HG03139 (cell line): ENCODE measurements at regions not wholly inside any gene's neighbourhood (a gene's known extent, or its start where the extent isn't known, plus 50 kb on each side); places are given as distances from the start of the nearest gene placed in this dataset.

Experiments used
- ATAC-seq: cut with Tn5 transposase; IDR thresholded peaks from one replicate; pipeline ENCODE4 v1.9.1; 2021; ENCODE audit not compliant: unreplicated experiment

DNA sequence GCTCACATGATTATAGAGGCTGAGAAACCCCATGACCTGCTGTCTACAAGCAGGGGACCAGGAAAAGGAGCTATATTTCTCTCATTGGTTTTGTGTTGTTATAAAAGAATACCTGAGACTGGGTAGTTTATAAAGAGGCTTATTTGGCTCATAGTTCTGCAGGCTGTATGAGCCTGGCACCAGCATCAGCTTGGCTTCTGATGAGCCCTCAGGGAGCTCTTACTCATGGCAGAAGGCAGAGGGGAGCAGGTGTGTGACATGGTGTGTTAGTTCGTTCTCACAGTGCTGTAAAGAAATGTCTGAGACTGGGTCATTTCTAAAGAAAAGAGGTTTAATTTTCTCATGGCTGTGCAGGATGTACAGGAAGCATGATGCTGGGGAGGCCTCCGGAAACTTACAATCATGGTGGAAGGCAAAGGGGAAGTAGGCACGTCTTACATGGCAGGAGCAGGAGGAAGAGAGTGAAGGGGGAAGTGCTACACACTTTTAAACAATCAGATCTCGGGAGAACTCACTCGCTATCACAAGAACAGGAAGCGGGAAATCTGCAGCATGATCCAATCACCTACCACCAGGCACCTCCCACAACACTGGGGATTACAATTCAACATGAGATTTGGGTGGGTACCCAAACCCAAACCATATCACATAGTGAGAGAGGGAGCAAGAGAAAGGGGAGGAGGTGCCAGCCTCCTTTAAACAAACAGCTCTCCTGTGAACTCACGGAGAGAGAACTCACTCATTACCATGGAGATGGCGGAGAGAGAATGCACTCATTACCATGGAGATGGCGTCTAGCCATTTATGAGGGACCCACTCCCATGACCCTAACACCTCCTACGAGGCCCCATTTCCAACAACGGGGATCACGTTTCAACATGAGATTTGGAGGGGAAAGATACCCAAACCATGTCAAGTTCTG lies 133.4 kb downstream of the JCAD start:
- ATAC-seq: no peak

DNA sequence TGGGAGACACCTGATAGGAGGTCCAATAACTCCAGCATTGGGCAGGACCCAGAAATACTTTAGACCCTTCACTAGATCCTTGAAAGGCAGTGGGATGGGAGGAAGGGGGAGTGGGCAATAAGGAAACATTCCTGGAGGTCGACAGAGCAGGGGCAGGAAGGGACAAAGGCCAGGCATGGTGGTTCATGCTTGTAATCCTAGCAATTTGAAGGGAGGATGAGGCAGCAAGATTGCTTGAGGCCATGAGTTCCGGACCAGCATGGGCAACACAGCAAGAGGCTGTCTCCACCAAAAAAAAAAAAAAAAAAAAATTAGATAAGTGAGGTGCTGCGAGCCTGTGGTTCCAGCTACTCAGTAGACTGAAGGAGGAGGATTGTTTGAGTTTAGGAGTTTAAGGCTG lies 134.9 kb downstream of the JCAD start:
- no peak for ATAC-seq

DNA sequence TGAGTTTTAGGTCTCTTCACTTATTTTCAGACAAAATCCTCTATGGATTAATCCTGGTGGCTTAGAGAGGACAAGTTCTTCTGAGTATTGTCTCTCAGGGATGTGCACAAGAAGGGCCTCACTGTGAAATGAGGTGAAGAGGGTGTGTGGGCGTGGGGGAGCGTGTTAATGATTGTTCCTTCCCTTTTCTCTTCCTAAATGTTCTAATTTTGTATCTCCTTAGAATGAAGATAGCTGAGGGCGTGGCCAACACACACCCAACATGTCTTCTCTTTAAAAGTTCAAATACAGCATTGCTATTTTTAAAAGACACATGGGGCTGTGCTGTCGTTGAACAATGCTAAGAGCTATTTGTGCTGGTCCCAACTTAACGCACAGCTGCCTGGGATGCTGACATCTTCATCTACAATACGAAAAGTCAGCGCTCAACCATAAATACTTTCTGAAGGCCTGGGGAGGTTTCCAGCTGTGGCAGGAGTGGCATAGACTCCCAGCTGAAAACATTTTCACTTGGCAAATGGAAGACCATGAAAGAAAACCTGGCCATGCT lies 135.9 kb downstream of the JCAD start:
- no peak for ATAC-seq

DNA sequence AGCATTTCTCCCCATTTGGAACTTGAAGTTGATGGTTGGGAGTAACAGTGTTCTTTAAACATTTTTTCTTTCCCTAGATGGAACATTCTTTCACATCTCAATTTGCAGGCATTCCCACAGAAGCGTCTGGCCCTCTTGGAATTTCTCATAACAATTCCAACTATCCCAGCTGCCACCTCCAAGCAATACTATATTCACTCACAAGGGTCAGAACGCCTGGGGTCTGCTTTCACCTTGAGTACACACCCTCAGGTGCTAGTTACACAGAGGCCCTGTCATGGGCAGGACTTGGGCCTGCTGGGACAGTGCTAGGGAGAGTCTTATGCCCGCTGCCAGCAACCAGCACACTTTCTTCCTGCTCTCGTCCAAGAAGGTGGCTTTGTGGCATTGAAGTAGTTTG lies 136.5 kb downstream of the JCAD start:
- ATAC-seq: no peak

DNA sequence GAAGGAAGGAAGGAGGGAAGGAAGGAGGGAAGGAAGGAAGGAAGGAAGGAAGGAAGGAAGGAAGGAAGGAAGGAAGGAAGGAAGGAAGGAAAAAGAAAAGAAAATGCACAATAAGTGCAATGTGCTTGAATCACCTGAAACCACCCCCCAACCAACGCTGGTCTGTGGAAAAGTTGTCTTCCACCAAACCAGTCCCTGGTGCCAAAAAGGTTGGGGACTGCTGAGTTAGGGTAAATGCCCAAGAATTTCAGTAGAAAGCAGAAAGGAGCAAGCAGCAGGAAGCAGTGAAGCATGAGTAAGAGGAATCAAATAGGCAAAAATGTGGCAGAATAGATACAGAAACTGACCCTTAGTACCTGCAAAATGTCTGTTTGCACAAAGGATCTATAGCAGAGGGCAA lies 137.2 kb downstream of the JCAD start:
- ATAC-seq: no peak

DNA sequence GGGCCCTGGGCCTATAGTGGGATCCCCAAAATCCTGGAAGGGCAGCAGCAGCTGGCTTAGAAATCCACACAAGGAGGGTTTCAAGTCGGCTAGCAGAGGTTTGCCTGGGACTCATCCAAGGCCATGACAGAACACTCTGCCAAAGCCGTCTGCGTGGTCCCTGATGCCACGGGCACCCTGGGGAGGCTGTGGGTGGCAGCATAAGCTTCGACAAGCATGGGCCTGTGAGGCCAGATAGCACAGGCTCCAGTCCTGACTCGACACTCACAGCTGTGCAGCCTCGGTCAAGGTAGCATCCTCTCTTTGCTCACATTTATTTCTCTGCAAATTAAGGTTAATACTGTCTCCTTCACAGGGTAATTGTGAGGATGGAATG lies 138.3 kb downstream of the JCAD start:
- no peak for ATAC-seq

DNA sequence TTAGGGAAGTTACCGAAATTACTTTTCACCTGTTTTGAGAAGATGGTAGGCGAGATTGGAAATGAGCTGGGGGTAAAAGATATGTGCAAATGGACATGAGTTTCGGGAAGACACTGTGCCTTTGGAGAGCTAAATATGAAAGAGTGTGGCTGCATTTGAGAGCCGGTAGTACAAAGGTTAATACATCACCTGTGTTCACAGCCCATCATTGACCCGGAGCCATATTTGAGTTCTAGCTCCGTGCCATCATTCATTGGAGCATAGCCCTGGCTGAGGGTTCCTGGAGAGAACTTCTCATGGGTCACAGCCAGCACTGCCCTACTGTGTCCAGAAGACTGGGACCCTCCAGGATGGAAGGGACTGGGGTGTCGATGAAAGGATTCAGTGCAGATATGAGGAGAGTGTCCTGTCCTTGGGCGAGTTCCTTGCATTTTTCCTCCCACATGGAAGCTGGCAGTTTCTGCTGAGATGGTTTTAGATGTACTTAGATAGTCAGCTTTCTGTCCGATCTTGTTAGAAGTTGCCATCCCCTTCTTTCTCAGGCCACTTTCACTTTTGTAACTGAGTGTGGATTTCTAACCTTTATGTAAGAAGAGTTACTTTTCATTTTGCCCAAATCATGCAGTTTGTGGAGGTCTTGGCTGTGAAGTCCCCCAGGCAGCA lies 138.8 kb downstream of the JCAD start:
- no peak for ATAC-seq

DNA sequence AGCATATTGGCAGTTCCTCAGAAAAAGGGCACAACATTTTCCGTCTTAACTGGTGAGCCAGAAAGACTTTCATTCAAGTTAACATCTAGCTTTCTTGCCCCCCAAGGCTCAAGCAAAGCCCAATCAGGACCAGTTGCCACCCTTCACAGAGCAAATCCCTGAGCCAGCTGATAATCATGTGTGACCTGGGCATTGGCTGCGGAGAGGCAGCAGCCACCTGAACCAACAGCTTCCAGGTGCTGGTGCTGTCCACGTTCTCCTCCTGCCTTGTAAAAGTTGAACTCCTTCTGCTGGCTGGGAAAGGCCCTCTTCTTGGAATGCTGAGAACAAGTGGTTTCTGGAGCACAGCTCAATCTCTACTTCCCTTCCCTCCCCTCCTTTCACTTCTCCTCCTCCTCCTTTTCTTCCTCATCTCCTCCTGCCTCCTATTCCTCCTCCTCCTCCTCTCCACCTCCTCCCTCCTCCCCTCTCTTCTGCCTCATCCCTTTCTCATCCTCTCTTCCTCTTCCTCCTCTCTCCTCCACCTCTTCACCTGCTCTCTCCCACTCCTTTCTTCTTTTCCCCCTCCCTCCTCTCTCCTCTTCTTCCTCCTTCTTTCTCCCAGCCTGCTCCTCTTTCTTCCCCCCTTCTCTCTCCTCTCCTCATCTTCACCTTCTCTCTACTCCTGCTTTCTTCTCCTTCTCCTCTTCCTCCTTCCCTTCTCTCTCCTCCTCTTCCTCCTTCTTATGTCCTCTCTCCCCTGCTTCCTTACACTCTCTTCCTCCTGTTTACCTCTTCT lies 140.6 kb downstream of the JCAD start:
- ATAC-seq: no peak

DNA sequence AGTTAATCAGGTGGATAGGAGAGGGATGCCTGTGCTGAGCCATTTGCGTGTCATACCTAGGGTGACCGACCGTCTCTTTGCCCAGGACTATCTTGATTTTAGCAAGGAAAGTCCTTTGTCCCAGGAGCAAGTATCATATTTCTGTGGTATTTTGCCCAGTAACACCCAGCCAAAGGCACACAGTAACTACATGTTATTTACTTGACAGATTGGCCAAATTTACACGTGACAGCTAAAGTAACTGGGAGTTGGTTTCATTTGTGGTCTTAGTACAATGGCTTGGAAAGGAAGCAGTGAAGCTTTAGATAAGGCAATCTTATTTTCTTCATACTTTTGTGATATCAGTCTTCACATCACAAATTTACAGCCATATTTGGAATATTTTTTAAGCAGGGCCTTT lies 142.1 kb downstream of the JCAD start:
- no peak for ATAC-seq

DNA sequence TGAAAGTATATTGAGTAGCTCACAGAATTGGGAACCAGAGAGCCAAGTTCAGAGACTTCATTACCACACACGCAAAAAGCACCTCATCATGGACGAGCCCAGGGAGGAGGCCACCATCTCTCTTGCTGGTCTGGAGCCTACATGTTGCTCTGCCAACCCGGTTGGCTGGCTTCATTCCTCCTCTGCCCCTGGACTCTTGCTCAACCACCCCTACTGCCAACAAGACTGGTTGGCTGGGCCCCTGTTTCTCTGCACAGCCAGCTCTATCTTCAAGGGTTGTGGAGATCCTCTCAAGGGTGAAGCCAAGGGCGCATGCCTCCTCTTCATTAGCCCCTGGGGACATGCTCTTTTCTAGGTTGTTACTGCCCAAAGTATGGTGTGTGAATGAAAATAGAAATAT lies 142.7 kb downstream of the JCAD start:
- ATAC-seq: no peak

DNA sequence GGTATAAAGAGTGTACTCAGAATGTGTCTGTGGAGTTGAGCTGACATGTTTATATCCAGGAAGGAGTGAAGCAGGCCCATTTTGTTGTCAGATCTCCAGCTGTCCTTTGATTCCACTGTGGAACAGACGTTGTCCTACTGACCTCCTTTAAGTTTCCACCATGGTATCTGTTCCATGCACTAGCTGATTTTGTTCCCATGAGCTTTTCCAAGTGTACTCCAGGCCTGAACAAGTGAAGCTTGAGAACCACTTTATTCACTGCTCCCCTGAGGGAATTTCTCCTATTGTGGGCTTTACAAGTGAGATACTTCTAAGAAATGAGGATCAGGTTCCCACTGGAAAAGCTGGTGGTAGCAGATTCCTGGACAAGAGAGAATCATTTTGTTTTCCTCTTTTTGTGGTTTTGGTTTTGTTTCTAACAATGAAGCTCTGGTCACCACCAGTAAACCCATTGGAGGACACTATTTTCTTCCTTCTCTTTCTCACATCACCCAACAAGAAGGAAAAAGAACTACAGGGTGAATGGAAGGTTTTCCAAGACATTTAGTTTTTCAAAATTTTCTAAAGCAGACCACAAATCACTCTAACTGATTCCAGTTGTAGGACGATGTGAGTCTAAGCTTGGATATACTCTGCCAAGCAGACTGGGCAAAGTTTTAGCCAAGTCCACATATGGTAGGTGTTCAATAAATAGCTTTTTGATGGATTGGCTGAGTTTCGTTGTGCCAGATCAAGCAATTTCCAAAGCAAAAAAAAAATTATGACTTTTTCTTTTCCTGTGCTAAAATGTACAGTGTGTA lies 144.2 kb downstream of the JCAD start:
- ATAC-seq: no peak

DNA sequence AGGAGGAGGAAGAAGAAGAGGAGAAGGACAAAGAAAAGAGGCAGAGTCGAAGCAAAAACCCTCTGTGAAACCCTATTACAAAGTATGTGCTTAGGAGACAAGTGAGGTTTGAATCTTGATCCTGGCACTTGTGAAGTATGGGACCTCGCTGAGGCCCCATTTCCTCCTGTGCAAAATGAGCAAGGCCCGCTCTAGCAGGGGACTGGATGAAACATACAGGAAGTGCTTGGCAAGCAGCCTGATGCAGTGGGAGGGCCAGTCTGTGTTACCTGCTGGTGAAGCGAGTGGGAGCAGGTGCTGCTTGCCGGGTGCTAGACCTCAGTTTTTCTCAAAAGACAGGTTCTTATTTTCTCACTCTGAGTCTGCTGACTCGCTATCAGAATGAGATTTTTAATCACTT lies 150.4 kb downstream of the JCAD start:
- no peak for ATAC-seq

DNA sequence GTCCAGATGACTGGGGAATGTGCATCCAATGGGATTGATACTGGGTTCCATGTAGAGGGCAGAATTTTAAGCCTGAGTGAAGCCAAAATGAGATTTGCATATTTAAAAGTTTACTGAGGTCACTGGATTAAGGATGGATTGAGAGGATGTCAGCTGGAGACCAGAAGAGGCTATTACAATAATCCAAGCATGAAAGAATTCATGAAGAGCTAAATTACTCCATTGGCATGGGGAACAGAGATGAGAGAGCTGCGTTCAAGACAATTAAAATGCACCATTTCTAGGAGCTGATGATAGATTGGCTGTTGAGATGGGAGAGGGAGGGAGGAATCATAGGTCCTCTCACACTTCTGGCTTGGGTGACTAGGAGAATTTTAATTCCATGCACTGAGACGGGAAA lies 158.5 kb downstream of the JCAD start:
- ATAC-seq: no peak

DNA sequence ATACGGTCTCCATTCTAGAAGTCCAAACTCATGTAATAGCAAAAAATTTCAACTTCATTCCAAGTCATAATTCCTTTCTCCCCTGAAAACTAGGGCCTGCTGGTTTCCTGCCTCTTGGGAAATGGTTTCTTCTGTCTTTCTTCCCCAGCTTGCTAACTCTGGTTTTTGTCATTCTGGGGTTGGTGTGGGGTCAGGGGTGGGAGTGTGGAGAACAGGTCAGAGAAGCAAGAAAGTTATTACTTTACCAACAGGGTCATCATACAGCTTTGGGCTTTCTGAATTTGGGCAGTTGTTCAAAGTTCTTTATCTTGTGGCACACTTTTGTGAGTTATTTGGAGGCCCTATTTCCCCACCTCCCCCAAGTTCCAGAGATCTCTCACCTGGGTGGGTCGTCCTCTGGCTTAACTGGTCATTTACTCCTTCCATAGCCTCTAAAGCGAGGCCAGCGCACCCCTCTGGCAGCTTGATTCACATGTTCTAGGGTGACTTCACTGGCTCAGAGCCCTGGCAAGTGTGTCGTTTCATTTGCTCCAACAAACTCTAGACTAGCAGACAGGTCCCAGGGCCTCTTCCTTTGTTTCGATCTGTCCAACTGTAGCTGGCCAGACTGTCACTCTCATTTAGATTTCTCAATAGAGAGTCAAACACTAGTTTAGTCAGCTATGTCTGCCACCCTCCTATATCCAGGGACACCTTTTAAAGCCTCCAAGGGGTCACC lies 161.2 kb downstream of the JCAD start:
- no peak for ATAC-seq

DNA sequence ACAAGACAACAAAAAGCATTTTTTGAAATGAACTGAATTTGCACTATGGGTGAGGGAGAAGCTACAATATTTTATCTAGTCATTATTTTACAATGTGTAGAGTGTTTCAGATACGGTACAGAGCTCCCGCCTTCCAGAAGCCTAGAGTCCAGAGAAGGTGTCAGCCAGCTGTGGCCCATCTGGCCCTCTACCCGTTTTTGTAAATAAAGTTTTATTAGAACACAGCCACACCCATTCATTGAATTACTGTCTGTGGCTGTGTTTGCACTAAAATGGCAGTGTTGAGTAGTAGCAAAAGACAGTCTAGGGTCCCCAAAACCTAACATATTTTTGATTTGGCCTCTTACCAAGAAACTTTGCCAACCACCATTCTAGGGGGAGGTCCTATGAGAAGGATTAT lies 162.0 kb downstream of the JCAD start:
- ATAC-seq: no peak

DNA sequence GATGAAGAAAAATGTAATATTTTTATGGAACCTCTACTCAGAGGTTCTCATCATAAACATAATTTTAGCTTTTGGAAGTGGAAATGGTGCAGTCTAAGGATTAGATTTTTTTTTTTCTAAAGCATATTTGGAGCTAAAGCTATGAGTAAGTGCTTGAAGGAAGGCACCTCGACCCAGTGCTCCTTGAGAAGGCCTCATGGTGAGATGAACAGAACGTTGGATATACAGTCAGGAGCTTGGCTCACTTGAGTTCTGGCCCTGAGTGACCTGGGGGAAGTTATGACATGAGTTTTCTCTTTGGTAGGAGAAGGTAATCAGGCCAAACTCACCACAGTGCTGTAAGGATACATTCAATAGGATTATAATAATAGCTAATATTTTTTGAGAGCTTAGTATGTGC lies 163.3 kb downstream of the JCAD start:
- ATAC-seq: no peak

DNA sequence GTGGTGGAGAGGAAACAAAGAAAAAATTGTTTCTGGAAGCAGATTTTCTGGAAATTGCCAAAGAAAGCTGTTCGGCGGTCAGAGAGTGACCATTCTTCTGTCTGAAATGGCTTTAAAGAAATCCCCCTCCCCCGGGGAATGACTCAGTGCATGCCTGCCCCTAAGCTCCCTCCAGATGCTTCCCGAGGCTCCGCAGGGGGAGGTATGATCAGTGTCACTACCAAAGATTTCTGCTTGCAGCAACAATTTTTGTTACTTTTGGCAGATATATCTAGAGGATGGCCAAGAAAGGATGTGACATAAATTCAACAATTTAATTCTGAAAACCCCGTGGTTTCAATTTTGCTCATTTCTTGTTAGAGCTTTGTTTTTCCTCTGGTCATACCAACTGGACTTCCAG lies 163.9 kb downstream of the JCAD start:
- no peak for ATAC-seq

DNA sequence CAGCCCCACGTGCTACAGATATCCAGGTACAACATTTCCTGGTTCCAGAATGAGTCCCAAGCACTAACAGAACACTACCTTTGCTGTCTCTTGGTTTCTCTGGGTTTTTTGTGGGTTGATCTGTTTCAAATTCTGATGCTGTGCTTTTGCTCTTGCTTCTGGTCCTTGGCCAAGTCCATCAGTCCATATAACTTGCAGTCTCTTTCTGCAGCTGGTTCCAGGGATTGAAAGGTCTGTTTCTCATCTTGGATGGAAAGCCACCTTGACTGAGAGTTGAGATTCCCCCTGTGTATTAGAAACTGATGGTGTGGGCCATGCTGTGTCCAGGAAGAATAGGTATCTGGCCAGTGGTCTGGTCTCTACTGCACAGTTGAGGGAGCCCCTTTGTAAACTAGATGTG lies 171.1 kb downstream of the JCAD start:
- ATAC-seq: no peak

DNA sequence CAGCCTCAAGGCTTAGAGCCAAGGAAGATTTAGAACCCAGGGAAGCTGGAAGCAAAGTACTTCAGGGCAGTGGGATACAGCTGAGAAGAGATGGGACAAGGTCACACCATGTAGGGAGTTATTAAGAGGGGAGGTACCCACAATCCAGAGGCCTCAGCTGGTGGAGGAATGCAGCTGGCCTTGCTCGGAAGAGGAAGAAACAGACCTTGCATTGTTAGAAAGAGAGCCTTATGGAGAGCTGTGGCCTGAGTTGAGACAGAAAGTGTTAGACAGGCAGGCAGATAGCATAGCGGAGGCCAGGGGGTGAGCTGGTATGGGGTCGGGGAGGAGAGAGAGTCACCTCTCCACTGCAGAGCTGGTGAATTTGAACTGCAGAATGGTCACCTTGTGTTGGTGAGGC lies 173.1 kb downstream of the JCAD start:
- ATAC-seq: no peak

DNA sequence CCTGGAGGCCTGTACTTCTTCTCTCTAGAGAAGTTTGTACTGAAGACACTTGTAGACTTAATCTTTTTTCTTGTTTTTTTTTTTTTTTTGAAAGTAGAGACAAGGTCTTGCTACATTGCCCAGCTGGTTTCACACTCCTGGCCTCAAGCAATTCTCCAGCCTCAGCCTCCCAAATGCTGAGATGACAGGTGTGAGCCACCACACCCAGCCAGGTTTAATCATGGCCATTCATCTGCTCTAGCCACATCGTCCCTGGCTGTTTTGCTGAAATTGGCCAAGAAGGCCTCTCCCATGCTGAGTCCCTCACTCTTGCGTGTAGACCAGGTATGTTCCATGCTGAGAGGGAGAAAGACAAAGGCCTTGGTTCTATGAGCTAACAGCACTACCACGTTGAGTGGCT lies 176.2 kb downstream of the JCAD start:
- no peak for ATAC-seq
